BLaER1 treated with 17β-estradiol and CSF1 and Interleukin-3, amounts not matched to agents 10 nM and 100 nM (cell line): ENCODE measurements at regions not wholly inside any gene's neighbourhood (a gene's known extent, or its start where the extent isn't known, plus 50 kb on each side); places are given as distances from the start of the nearest gene placed in this dataset.

Source experiments
- H3K27ac ChIP-seq, 11 experiments: shearing (Covaris generic); formaldehyde crosslinking; 2 replicates each; pipeline ENCODE4 v1.8.1; 2022
- H3K27me3 ChIP-seq, 11 experiments: shearing (Covaris generic); formaldehyde crosslinking; 2 replicates each; pipeline ENCODE4 v1.8.1; 2022
- H3K36me3 ChIP-seq, 11 experiments: shearing (Covaris generic); formaldehyde crosslinking; 2 replicates each; pipeline ENCODE4 v1.8.1; 2022
- H3K4me1 ChIP-seq, 10 experiments: shearing (Covaris generic); formaldehyde crosslinking; 2 replicates each; pipeline ENCODE4 v1.8.1; 2022
- H3K4me2 ChIP-seq, 11 experiments: shearing (Covaris generic); formaldehyde crosslinking; 2 replicates each; pipeline ENCODE4 v1.8.1; 2022
- H3K4me3 ChIP-seq, 10 experiments: shearing (Covaris generic); formaldehyde crosslinking; 2 replicates each; pipeline ENCODE4 v1.8.1; 2022
- H3K9ac ChIP-seq, 11 experiments: shearing (Covaris generic); formaldehyde crosslinking; 2 replicates each; pipeline ENCODE4 v1.8.1; 2022
- H3K9me3 ChIP-seq, 11 experiments: shearing (Covaris generic); formaldehyde crosslinking; replicated peaks in 1 of 11; 2 replicates each; pipeline ENCODE4 v1.8.1; 2022
- H4K20me1 ChIP-seq, 11 experiments: shearing (Covaris generic); formaldehyde crosslinking; 2 replicates each; pipeline ENCODE4 v1.8.1; 2022
- Cebpa-rat ChIP-seq, 11 experiments: shearing (Covaris generic); IDR thresholded peaks; 2 replicates each; pipeline ENCODE4 v1.8.1; 2022

DNA sequence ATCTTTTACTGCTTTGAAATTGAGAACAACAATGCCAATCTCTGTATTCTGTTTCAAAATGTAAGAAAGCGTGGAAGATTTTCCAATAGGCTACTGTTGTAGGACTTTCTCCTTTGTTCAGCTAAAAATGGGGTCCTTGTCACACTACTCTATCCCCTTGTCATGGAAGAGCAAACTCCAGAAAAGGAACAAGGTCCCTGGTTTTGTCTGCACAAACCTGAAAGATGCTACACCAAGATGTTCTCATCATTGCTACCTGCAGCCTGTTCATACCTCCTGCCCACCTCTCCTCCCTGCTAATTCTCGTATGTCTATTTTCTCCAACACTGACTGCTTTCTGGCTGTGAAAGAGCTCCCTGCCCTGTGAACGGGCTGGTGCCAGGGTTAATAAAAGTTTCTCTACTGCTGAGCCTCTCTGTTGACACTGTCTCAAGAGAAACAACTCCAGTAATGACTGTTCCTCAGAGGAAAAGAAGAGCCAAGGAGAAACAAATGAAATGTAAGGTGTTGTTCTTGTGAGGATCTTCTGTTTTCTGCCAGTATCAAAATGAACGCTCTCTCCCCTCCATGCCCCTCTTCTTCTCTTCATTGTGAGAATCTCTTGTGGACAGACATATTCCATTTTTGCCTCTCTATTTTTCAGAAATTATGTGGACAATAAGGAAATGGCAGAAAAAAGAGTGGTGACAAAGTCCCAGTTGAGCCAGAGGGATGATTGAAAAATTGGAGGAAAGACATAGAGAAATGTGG, 287.1 kb downstream of the ADGB start:
- Histone ChIP-seq H4K20me1 (no peaks in the 10 kb centered on the region), H3K27ac (no peak overlapping the region), H3K9ac (no peak overlapping the region), H3K4me1 (peaks cover 0 to 13% (median 0%) of the 10 kb centered on the region in 10 experiments; a peak in 3 of 20 replicates), H3K9me3 (peaks cover 0 to 8% (median 0%) of the 10 kb centered on the region in 11 experiments; a peak in 2 of 22 replicates), H3K36me3 (no peaks in the 10 kb centered on the region), H3K27me3 (no peaks in the 10 kb centered on the region), H3K4me3 (no peak overlapping the region), H3K4me2 (no peak overlapping the region)
- TF ChIP-seq Cebpa-rat (IDR thresholded peaks at IDR 0.05), result no peak

- H4K20me1 ChIP-seq, result no peaks in the 10 kb centered on the region
- TF ChIP-seq Cebpa-rat (IDR thresholded peaks at IDR 0.05), result no peak
- no peaks in the 10 kb centered on the region for H3K36me3 ChIP-seq
- no peak overlapping the region for H3K9ac ChIP-seq
- H3K9me3 ChIP-seq, result peaks cover 0 to 8% (median 0%) of the 10 kb centered on the region in 11 experiments; a peak in 2 of 22 replicates
- H3K27me3 ChIP-seq, result no peaks in the 10 kb centered on the region
- H3K4me2 ChIP-seq, result 0 out of 22 replicates have a peak overlapping the region, but pooled peaks of 1 of the 11 experiments have one; percentile 18
- no peak overlapping the region for H3K27ac ChIP-seq
- H3K4me1 ChIP-seq, result peaks cover 0 to 23% (median 2%) of the 10 kb centered on the region in 10 experiments; a peak in 14 of 20 replicates
- no peak overlapping the region for H3K4me3 ChIP-seq
Observed at GRCh38 chr6:146886587-146887446, 288.0 kb downstream of the ADGB start.

- 0 out of 22 replicates have a peak overlapping the region, but pooled peaks of 1 of the 11 experiments have one; percentile 18 for H3K4me2 ChIP-seq
- peaks cover 0 to 8% (median 0%) of the 10 kb centered on the region in 11 experiments; a peak in 2 of 22 replicates for H3K9me3 ChIP-seq
- H3K27me3 ChIP-seq, result no peaks in the 10 kb centered on the region
- TF ChIP-seq Cebpa-rat (IDR thresholded peaks at IDR 0.05), result peak in 3 of 11 experiments; percentile 18 to 40 (median 27); a peak in 3 of 22 replicates
- no peak overlapping the region for H3K27ac ChIP-seq
- H3K4me1 ChIP-seq, result peaks cover 0 to 30% (median 9%) of the 10 kb centered on the region in 10 experiments; a peak in 14 of 20 replicates
- no peaks in the 10 kb centered on the region for H4K20me1 ChIP-seq
- H3K9ac ChIP-seq, result no peak overlapping the region
- H3K36me3 ChIP-seq, result no peaks in the 10 kb centered on the region
- no peak overlapping the region for H3K4me3 ChIP-seq
Observed at GRCh38 chr6:146887447-146888077, 288.8 kb downstream of the ADGB start.

DNA sequence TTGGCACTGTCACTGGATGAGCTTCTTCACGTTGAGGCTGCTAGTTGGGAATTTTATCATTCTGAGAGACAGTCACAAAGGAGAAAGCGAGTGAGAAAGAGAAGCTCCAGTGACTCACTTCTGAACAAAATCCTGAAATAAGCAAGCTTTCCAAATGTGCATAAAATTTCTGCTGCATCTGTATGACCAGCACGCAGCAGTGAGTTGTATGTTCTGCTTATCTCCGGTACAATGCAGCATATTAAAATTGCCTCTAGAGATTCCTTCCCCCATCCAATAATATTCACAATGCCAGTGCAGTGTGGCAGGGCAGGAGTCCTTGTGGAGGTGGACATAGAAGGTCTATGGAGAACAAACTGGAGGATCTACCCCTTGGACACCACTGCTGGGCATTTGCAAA, 290.5 kb downstream of the ADGB start:
- Histone ChIP-seq H3K4me3 (no peak overlapping the region), H4K20me1 (no peaks in the 10 kb centered on the region), H3K27me3 (no peaks in the 10 kb centered on the region), H3K27ac (no peak overlapping the region), H3K9me3 (0 out of 22 replicates have a peak, but pooled peaks cover 0 to under 1% (median 0%) of the 10 kb centered on the region in 11 experiments), H3K4me2 (no peak overlapping the region), H3K4me1 (peaks cover 0 to 46% (median 14%) of the 10 kb centered on the region in 10 experiments; a peak in 14 of 20 replicates), H3K9ac (no peak overlapping the region), H3K36me3 (no peaks in the 10 kb centered on the region)
- no peak for TF ChIP-seq Cebpa-rat (IDR thresholded peaks at IDR 0.05)

- H3K27ac ChIP-seq, result no peak overlapping the region
- no peak overlapping the region for H3K9ac ChIP-seq
- TF ChIP-seq Cebpa-rat (IDR thresholded peaks at IDR 0.05), result no peak
- no peaks in the 10 kb centered on the region for H3K36me3 ChIP-seq
- no peaks in the 10 kb centered on the region for H4K20me1 ChIP-seq
- H3K27me3 ChIP-seq, result no peaks in the 10 kb centered on the region
- H3K4me2 ChIP-seq, result no peak overlapping the region
- peaks cover 0 to 46% (median 14%) of the 10 kb centered on the region in 10 experiments; a peak in 14 of 20 replicates for H3K4me1 ChIP-seq
- H3K9me3 ChIP-seq, result no peaks in the 10 kb centered on the region
- no peak overlapping the region for H3K4me3 ChIP-seq
Observed at GRCh38 chr6:146890172-146890571, 291.4 kb downstream of the ADGB start.

GRCh38 chr6:146890644-146891434, 292.1 kb downstream of the ADGB start:
- Histone ChIP-seq H3K4me2 (peak overlapping the region in 3 of 11 experiments; percentile 58 to 76 (median 67); a peak in 4 of 22 replicates), H3K27ac (peak overlapping the region in 4 of 11 experiments; percentile 63 to 83 (median 76); a peak in 3 of 22 replicates)

GRCh38 chr6:146891615-146892265, 293.0 kb downstream of the ADGB start:
- Histone ChIP-seq H4K20me1 (no peaks in the 10 kb centered on the region), H3K27me3 (no peaks in the 10 kb centered on the region), H3K36me3 (no peaks in the 10 kb centered on the region), H3K4me2 (peak overlapping the region in 7 of 11 experiments; percentile 32 to 76 (median 58); a peak in 14 of 22 replicates), H3K4me1 (peaks cover 0 to 46% (median 14%) of the 10 kb centered on the region in 10 experiments; a peak in 14 of 20 replicates), H3K9ac (peak overlapping the region in 3 of 11 experiments; percentile 2 to 47 (median 42); a peak in 4 of 22 replicates), H3K4me3 (no peak overlapping the region), H3K27ac (peak overlapping the region in 9 of 11 experiments; percentile 10 to 83 (median 63); a peak in 17 of 22 replicates), H3K9me3 (no peaks in the 10 kb centered on the region)
- TF ChIP-seq Cebpa-rat (IDR thresholded peaks at IDR 0.05), result no peak

More at GRCh38 chr6:146890644-146891434, 292.1 kb downstream of the ADGB start:
- Histone ChIP-seq H3K9me3 (no peaks in the 10 kb centered on the region), H3K36me3 (no peaks in the 10 kb centered on the region), H4K20me1 (no peaks in the 10 kb centered on the region), H3K4me1 (peaks cover 0 to 46% (median 14%) of the 10 kb centered on the region in 10 experiments; a peak in 14 of 20 replicates), H3K9ac (no peak overlapping the region), H3K27me3 (no peaks in the 10 kb centered on the region), H3K4me3 (no peak overlapping the region)
- TF ChIP-seq Cebpa-rat (IDR thresholded peaks at IDR 0.05), result no peak
